ENCODE measurements at regions not wholly inside any gene's neighbourhood (a gene's known extent, or its start where the extent isn't known, plus 50 kb on each side); places are given as distances from the start of the nearest gene placed in this dataset.
"Not testable (repeated sequence)": the region's sequence is repeated elsewhere in the genome, so short reads cannot be mapped to it uniquely, and the experiment has no call there.

DNA sequence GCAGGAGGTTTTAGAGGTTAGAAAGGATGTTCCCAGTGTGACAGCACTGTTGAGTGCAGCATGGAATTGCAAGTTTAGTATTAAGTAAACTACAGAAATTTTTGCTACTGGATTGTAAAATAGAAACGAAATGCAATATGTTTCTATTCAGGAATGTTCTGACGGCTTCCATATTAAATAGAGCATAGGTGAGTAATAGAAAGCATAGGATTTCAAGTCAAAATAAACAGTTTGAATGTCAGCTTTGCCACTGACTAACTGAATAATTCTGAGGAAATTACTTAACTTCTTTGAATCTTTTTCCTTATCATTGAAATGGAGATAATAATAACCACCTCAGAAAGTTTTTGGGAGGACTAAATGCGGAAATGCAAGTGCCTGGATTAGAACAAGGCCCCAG lies 331.9 kb upstream of the GK2 start:
- DNase-seq = no peak

DNA sequence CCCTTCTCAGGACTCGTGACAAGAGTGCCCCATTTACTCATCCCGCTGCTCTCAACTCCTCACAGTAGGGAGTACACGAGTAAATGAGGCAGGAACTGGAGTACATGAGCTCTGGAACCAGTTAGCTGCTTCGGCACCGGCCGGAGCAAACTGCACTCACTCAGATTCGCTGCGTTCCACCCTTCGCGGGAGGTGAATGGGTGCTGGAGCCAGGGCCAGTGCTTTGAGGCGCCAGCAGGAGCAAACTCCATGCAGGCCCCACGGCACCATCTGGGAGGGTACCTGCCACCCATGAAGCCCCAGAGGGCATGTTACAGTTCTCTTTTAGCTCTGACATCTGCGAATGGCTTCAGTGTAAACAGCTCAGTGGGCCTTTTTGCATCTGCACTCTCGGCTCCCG lies 315.5 kb upstream of the GK2 start:
- DNase-seq = no peak

DNA sequence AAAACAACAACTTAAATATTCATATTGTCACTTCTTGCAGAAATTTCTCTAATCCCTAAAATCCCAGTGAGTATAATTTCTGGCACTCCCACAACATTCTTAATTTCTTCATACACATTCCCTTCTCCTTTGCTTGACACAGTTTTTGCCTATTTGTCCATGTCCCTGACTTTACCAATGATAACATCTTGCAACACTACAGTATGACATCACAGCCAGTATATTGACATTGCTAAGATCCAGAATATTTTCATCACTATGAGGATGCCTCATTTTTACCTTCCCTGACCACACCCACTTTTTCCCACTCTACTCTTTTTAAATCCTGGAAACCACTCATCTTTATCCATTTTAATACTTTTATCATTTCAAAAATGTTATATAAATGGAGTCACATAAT lies 292.3 kb upstream of the GK2 start:
- no peak for DNase-seq

DNA sequence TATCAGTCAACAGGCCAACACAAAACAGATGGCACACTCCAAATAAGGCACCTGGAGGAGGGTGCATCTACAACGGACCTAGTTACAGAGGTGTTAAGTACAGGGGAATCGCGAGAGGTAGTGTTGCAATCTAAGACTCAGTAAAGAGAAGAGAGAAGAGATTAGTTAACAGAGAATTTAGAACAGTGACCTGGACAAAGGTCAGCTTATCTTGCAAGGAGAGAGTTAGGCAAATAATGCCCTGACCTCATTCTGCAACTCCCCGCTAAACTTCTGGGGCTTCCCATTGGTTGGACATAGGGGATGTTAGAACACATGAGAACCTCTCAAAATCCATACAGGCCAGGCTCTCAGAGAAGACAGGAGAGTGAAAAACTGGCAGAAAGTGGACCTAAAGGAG lies 289.4 kb upstream of the GK2 start:
- DNase-seq = no peak

DNA sequence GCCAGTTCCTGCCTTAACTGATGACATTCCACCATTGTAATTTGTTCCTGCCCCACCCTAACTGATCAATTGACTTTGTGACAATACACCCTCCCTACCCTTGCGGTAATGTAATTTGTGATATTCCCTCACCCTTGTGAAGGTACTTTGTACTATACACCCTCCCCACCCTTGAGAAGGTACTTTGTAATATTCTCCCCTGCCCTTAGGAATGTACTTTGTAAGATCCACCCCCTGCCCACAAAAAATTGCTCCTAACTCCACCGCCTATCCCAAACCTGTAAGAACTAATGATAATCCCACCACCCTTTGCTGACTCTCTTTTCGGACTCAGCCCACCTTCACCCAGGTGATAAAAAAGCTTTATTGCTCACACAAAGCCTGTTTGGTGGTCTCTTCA lies 288.5 kb upstream of the GK2 start:
- not testable (repeated sequence) for DNase-seq

DNA sequence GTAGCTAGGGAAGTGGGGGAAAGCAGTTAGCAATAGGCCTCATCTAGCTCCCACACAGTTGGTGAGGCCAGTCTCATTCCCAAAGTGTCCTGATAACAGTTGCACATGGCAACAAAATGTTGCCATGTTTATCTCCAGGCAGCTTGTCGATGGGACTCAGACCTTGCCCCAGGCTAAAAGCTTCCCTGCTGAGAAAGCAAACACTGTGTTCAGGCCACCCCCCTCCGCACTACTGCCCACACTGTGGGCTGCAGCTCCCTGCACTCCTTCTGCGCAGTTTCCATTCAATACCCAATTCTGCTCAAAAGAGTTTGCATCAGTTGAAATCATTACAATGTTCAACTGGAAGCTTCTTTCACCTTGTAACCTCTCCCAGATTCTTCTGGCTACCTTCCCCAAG lies 287.8 kb upstream of the GK2 start:
- DNase-seq = no peak

DNA sequence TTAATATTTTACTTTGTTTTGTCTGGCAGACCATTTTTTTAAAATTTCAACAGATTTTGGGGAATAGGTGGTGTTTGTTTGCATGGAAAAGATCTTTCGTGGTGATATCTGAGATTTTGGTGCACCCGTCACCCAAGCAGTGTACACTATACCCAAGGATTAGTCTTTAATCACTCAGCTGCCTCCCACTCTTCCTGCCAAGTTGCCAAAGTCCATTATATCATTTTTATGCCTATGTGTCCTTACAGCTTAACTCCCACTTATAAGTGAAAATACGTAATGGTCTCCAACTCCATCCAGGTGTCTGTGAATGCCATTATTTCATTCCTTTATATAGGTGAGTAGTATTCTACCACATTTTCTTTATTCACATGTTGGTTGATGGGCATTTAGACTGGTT lies 281.7 kb upstream of the GK2 start:
- no peak for DNase-seq

DNA sequence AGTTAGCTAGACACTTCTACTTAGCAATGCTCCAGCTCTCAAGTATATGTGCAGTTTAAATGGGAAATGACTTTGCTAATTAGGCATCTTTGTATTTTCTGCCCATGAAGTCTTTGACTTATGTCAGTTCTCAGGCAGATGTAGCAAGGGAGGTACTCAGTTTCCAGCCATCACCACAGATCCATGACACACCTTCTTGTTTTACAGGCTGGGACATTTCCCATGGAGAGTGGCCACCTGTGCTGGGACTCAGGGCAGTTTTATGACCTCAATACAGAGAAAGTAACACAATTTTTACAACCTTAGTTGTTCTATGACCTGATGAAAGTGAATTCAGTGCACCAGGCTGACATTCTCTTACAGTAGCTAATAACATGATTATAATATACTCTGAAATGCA lies 280.7 kb upstream of the GK2 start:
- no peak for DNase-seq

DNA sequence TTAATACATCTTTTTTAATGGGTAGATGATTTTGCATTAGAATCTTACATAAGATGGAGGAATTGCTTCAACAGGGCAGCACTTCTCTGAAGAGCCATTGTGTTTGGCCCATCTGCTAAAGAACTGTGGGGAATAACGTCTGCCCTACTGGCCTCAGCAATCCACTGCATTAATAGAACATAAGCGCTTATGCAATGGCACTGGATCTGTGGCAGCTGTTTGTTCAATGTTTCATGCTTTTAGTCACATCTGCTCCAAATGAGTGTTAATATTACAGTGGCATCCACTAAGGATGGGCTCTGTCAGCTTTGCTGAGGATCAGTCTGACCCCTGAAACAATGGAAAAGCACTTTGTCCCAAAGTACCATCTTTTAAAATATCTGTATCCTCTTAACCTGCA lies 279.0 kb upstream of the GK2 start:
- no peak for DNase-seq

DNA sequence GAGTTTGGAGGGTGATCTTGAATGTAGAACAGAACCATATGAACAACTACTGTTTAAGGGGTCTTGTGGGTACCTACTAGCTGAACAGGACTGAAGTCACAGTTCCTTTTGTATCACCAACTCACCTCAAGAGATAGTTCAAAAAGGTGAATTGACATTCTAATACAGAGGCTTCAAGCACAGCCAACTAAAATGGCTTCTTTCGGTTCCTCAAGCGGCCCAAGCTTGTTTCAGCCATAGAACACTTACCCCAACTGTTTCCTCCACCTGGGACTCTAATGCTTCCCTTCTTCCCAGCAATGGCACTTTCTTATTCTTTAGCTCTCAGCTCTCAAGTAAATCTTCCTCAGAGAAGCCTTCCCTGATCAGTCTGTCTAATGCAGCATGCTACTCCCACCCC lies 277.5 kb upstream of the GK2 start:
- no peak for DNase-seq

DNA sequence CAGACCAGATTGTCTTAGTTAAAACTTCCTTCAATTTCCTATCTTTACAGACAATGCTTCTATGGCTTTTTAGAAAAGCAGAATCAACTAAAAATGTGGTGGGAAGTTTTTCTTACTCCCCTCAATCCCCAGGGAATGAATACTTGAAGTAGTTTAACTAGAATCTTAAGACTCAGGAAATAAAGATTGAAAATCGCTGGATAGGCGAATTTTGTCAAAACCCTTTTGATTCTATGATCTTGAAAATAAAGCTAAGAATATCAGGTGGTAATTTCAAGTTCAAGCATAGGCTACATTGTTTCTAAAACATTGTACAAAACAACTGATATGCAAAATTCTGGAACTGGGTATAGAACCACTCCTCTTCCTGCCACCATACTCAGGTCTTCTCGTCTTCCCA lies 276.5 kb upstream of the GK2 start:
- DNase-seq = no peak

DNA sequence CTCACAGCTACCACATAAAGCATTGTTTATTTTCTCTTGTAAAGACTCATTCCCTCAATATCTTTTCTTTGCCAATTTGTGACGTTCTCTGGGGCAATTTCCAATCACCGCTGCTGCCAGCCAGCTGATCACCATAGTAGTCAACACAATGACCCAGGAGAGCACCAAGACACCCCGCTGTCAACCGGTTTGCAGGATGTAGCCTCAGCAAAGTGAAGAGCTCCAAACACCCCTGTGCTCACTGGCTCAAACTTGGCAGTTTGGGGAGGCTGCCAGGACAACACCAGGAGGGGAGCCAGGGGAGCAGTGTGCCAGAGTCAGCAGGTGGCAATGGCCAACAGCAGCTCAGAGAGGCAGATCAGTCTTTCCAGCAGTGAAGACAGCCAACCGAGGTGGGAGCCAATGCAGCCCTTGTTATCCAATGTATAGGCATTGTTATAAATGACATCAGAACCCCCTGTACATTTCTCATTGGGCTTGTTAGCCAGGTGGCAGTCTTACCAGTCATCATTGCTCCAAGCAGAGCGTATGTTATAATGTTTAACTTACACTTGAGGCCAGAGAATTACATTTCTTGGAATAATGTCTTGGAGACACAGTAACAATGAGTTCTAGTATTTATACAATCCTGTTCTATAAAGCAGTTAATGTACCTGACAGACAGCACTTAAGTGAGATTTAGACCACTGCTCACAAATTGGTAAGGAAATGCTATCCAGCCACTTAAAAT lies 274.9 kb upstream of the GK2 start:
- DNase-seq = peak; percentile 54

DNA sequence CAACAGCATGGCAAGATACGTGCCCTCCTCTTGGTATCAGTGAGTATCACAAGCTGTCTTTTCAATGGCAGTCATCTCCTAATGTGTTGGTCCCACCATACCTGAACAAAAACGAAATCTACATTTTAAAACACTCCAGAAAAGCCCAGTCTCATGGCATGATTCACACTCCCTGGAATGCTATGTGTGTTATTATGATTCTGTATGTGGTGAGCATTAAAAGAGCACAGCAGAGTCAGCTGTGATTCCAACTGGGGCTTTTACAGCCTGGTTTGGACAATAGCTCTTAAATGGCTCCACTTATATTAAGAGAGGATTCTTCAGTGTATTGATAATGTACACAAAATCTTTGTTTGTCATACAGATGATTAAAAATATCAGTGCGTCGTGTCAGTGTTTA lies 274.1 kb upstream of the GK2 start:
- no peak for DNase-seq

DNA sequence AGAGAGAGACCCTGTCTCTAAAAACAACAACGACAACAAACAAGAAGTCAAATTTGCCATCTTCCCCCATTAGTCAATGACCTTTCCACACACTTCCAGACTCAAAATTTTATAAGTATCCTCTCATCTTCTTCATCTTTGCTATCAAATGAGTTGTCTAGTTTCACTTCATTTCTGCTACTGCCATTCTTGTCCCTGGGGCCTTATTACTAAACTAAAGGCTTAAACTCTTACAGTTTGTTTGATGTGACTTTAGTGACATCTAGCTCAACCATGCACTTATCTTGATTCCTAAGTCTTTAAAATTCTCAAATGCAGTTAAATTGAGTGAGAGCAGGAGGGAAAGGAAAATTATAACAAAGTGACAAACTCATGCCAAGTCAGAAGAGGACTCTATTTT lies 271.8 kb upstream of the GK2 start:
- DNase-seq = no peak

DNA sequence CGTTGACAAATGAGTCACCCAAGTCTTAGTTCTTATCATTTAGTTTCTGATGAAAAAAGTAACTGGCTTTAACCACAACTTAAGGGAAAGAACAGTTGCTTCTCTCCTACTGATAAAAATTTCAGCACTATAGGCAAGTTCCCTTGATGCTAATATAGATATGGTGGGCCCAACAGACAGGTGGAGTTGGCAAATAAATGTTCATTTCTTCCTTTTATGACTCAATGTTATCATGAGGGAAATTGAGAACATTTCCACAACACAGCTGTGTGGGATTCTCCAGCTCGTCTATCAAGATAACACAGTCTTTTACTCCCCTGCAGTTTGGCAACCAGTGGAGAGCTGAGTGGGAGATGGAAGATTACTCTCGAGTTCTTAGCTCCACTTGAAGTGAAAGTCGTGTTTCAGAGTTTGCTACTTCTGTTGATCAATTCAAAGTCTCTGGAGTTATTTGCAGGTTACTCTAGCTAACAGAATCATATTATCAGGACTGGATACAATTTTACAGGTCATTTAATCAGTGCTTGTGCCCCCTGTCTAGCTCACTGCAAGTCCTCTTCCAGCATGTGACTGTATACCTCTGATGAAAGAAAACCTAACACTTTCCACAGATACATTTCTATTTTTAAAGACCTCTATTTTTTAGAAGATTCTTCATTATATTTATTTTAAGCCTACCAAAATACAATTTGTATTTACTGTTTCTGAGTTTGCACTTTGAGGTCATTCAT lies 270.6 kb upstream of the GK2 start:
- DNase-seq = no peak

DNA sequence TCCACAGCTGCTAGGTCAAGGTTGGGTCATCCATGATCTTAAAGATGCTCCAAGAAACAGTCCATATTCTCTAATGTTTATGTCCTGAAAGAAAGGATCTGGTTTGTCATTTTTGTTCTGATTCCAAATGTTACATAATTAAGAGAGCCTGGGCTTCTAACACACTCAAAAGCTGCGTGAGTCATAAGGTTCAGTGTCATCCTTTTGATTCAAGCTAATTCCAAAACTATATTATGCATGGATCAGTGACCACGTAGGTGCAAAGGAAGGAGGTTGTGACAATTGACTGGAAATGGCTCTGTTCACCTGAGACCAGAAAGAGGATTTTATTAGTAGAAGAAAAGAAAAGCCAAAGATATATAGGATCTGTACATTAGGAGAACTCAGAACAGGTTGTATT lies 268.7 kb upstream of the GK2 start:
- no peak for DNase-seq

DNA sequence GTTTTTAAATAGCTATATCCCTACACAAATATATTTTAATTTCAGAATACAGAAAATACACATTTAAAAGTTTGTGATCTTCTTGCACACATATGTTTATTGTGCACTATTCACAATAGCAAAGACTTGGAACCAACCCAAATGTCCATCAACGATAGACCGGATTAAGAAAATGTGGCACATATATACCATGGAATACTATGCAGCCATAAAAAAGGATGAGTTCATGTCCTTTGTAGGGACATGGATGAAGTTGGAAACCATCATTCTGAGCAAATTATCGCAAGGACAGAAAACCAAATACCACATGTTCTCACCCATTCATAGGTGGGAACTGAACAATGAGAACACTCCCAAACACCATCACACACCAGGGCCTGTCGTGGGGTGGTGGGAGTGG lies 266.9 kb upstream of the GK2 start:
- DNase-seq = not testable (repeated sequence)

DNA sequence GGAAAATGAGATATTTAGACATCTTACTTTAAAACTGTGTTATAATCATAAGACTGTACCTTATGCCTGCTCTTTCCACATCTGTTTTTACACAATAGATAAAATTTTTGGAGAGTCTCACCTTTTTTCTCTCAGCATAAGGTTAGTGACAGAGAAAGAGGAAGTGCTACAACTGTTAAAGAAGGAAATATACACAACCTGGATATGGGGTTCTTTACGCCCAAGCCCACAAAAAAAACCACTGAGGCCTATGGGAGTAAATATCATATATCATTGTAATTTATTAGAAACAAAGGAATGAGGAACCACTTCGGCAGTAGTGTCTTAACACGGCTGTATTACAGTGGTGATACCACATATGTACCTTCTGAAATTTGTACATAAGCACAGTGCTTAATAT lies 265.9 kb upstream of the GK2 start:
- no peak for DNase-seq

DNA sequence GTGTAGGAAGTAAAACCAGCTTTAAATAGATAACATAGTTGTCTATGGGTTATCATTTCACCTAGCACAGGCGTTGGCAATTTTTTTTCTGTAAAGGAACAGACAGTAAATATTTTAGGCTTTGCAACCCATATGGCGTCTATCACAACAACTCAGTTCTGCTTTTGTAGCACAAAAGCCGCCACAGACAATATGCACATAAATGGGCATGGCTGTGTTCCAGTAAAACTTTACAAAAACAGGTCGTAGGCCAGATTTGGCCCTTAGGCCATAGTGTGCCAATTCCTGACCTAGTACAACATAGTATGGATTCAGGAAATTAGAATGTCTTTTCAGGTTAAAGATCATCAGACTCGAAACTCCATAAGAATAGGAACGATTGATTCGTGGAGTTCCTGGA lies 265.3 kb upstream of the GK2 start:
- DNase-seq = no peak

DNA sequence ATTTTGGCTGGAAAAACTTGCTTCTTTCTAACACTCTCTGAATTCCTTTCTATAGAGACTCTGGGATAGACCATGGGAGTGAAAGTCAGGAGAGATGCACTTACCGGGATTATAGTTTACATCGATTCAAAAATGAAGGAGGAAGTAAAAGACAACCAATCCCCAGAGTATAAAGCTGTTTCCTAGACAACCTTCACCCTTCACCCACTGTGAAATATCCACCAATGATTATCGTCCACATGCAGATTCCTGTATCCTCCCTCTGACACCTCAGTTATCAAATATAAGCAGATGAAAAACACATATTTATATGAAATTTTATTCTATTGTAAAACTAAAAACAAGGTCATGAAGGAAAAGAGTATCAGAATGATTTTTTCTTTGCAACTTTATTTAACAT lies 258.8 kb upstream of the GK2 start:
- no peak for DNase-seq

DNA sequence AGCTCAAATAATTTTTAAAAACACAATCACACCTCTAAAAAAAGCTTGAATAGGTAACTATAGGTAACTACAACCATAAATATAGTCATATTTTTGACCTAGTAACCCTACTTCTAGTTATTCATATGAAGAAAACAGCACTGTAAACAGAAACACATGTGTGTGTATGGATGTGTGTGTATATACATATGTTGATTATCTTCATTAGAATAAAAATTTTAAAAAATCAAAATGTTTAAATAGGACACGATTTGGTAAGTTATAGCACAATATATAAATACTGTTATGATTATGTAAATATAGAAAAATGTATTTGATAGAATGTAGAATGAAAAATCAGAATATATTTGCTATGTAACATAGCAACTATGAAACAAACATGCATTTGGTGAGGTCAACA lies 258.1 kb upstream of the GK2 start:
- DNase-seq = no peak

DNA sequence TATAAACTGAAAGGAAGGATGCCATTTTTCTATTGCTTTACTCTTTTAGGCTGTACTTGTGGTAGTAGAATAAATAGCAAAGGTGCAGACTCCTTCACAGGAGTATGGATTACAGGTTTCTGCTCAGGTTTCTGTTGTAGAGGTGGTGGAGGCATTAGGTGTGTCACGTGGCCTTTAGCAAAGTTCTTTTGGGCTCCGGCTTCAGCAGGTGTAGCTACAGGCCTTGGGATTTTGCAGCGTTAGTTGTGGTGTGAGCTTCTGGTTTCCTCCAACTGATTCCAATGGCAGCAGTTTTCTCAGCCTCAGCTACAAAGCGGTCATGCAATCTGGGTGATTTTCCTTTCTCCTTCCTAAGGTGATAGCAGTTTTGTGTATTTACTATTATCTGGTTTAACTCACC lies 255.8 kb upstream of the GK2 start:
- DNase-seq = no peak

DNA sequence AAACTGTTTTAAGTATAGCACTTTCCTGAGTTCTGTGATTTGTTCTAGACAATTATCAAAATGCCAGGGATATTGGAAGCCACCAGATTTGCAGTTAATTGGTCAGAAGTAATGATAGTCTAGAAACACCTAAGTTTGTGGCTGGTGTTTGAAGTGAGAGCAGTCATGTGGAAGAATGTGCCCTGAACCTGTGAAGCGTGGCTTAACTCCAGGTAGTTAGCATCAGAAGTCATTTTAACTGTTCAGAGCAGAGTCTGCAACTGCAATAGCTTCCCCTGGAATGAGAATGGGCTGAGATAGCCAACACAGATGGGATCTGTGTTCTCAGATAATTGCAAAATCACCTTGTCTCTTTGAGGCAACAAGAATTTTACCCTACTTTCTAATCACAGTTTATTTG lies 255.1 kb upstream of the GK2 start:
- no peak for DNase-seq

DNA sequence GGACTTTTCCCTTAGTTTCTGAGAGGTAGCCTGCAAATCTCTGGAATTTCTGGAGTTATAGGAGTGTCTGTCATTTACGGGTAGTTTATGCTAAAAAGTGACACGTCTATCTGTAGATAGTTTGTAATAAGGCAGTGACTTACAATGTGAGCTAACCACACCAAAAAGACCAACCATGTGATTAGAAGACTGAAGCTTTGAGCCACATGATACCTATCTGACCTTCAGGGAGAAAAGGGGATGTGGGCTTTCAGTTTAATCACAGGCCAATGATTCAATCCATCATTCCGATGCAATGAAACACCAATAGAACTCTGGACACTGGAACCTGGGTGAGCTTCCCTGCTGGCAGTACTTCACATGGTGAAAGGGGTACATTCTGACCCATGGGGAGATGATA lies 254.6 kb upstream of the GK2 start:
- DNase-seq = no peak

DNA sequence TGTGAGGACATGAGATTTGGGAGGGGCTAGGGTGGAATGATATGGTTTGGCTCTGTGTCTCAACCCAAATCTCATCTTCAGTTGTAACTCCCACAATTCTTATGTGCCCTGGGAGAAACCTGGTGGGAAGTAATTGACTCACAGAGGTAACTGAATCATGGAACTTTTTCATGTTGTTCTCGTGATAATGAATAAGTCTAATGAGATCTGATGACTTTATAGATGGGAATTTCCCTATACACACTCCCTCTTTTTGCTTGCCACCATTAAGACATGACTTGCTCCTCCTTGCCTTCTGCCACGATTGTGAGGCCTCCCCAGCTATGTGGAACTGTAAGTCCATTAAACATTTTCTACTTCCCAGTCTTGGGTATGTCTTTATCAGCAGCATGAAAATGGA lies 253.2 kb upstream of the GK2 start:
- no peak for DNase-seq
